Small intestine (tissue), 7 donors: ENCODE measurements at regions not wholly inside any gene's neighbourhood (a gene's known extent, or its start where the extent isn't known, plus 50 kb on each side); places are given as distances from the start of the nearest gene placed in this dataset.

Experiments used
- DNase-seq, 2 donors: peaks; one replicate each; pipeline versions ENCODE4 v3.0.0 to v3.0.0-alpha.2; 2013
- FAIRE-seq: peaks from 2 replicates; lab custom pipeline; 2012; peaks lifted over from hg19 to GRCh38; lab: Jason Lieb, UNC
- H3K27ac ChIP-seq, 3 donors: one replicate each; pipeline ENCODE4 v1.5.1; 2013; ENCODE audit warnings: low read length in 2 of 3, mild to moderate bottlenecking in 2 of 3, control low read depth in 1 of 3, inconsistent platforms in 1 of 3, low read depth in 1 of 3, moderate library complexity in 1 of 3
- H3K27me3 ChIP-seq, 3 donors: one replicate each; pipeline ENCODE4 v1.6.1; 2013; ENCODE audit warnings: low read length in 3 of 3, inconsistent platforms in 1 of 3; ENCODE audit not compliant: control insufficient read depth in 3 of 3, insufficient read depth in 3 of 3
- H3K36me3 ChIP-seq, 3 donors: one replicate each; pipeline ENCODE4 v1.6.1; 2013; ENCODE audit warnings: low read length in 3 of 3, inconsistent platforms in 1 of 3, low read depth in 1 of 3, mild to moderate bottlenecking in 1 of 3, moderate library complexity in 1 of 3; ENCODE audit not compliant: control insufficient read depth in 3 of 3, insufficient read depth in 2 of 3
- H3K4me1 ChIP-seq, 3 donors: one replicate each; pipeline ENCODE4 v1.6.1; 2013; ENCODE audit warnings: low read length in 2 of 3, inconsistent platforms in 1 of 3, low read depth in 1 of 3, mild to moderate bottlenecking in 1 of 3, moderate library complexity in 1 of 3; ENCODE audit not compliant: control insufficient read depth in 3 of 3, insufficient read depth in 2 of 3
- H3K4me3 ChIP-seq, 3 donors: one replicate each; pipeline ENCODE4 v1.5.1; 2013; ENCODE audit warnings: low read length in 3 of 3, control low read depth in 1 of 3, inconsistent platforms in 1 of 3, low read depth in 1 of 3, mild to moderate bottlenecking in 1 of 3, moderate library complexity in 1 of 3
- H3K9me3 ChIP-seq, 2 donors: one replicate each; pipeline ENCODE4 v1.6.1; 2013; ENCODE audit warnings: low read depth in 1 of 2, low read length in 1 of 2; ENCODE audit not compliant: control insufficient read depth in 2 of 2, insufficient read depth in 1 of 2
- WGBS, 3 donors: extraction: QIAGEN DNeasy Blood & Tissue Kit; methylation state at CpG; one replicate each; pipeline ENCODE4 v1.1.7; 2013; 5-methylcytosine and 5-hydroxymethylcytosine counted together
- donor health status: healthy with polysubstance abuse.
- donor health status: control.
- donor health status: control.
- donor health status: Bipolar disorder and iron deficiency.
- donor health status: healthy.

GRCh38 chr14:104321088-104321801, 182.9 kb downstream of the KIF26A start:
- FAIRE-seq (no peak), DNase-seq (no peak)
- H3K4me3 ChIP-seq: no peak overlapping the region
- H3K27me3 ChIP-seq: peaks cover 0 to 7% (median 0%) of the 10 kb centered on the region in 3 donors
- H3K36me3 ChIP-seq: no peaks in the 10 kb centered on the region
- 57 to 74% (median 71%) methylated on average over 24 of the region's 24 CpGs for WGBS, 3 donors
- no peaks in the 10 kb centered on the region for H3K4me1 ChIP-seq
- no peak overlapping the region for H3K27ac ChIP-seq
- H3K9me3 ChIP-seq: no peaks in the 10 kb centered on the region

GRCh38 chr14:104321802-104322130, 183.4 kb downstream of the KIF26A start:
- DNase-seq (no peak), FAIRE-seq (no peak)
- Histone ChIP-seq H3K4me1 (no peaks in the 10 kb centered on the region), H3K36me3 (no peaks in the 10 kb centered on the region), H3K27ac (no peak overlapping the region), H3K9me3 (no peaks in the 10 kb centered on the region), H3K27me3 (peaks cover 0 to 7% (median 0%) of the 10 kb centered on the region in 3 donors), H3K4me3 (no peak overlapping the region)
- WGBS, 3 donors: 87 to 92% (median 88%) methylated on average over 11 of the region's 11 CpGs

GRCh38 chr14:104322531-104323366, 184.4 kb downstream of the KIF26A start:
- Histone ChIP-seq H3K36me3 (no peaks in the 10 kb centered on the region), H3K4me3 (no peak overlapping the region), H3K4me1 (no peaks in the 10 kb centered on the region), H3K27ac (no peak overlapping the region), H3K27me3 (peaks cover 0 to 7% (median 0%) of the 10 kb centered on the region in 3 donors), H3K9me3 (no peaks in the 10 kb centered on the region)
- DNase-seq (peak in 1 of 2 donors; percentile 40), FAIRE-seq (no peak)
- 54 to 61% (median 59%) methylated on average over 28 of the region's 28 CpGs for WGBS, 3 donors

GRCh38 chr14:104323551-104324175, 185.3 kb downstream of the KIF26A start:
- Histone ChIP-seq H3K4me1 (no peaks in the 10 kb centered on the region), H3K27me3 (peaks cover 0 to 7% (median 0%) of the 10 kb centered on the region in 3 donors), H3K36me3 (no peaks in the 10 kb centered on the region), H3K9me3 (no peaks in the 10 kb centered on the region), H3K27ac (no peak overlapping the region), H3K4me3 (no peak overlapping the region)
- WGBS, 3 donors: 70 to 84% (median 77%) methylated on average over 15 of the region's 15 CpGs
- no peak for DNase-seq
- no peak for FAIRE-seq

- peaks cover 0 to 7% of the 10 kb centered on the region in 2 donors for H3K9me3 ChIP-seq
- DNase-seq: no peak
- H3K27me3 ChIP-seq: no peaks in the 10 kb centered on the region
- no peaks in the 10 kb centered on the region for H3K36me3 ChIP-seq
- no peak for FAIRE-seq
- no peaks in the 10 kb centered on the region for H3K4me1 ChIP-seq
- WGBS, 3 donors: 35 to 67% (median 51%) methylated on average over 10 of the region's 10 CpGs
- H3K4me3 ChIP-seq: no peak overlapping the region
- H3K27ac ChIP-seq: no peak overlapping the region
Observed at GRCh38 chr14:104326848-104327247, 188.5 kb downstream of the KIF26A start.

GRCh38 chr14:104328607-104329006, 190.2 kb downstream of the KIF26A start:
- Histone ChIP-seq H3K36me3 (no peaks in the 10 kb centered on the region), H3K27me3 (no peaks in the 10 kb centered on the region), H3K9me3 (peaks cover 0 to 7% of the 10 kb centered on the region in 2 donors), H3K4me1 (no peaks in the 10 kb centered on the region), H3K4me3 (no peak overlapping the region), H3K27ac (no peak overlapping the region)
- FAIRE-seq (no peak), DNase-seq (no peak)
- WGBS, 3 donors: 69 to 82% (median 78%) methylated on average over 5 of the region's 5 CpGs

GRCh38 chr14:104329793-104330192, 191.4 kb downstream of the KIF26A start:
- FAIRE-seq (no peak), DNase-seq (no peak)
- no peaks in the 10 kb centered on the region for H3K36me3 ChIP-seq
- WGBS, 3 donors: 80 to 86% (median 82%) methylated on average over 1 of the region's 1 CpG
- no peak overlapping the region for H3K27ac ChIP-seq
- H3K9me3 ChIP-seq: peaks cover 0 to 7% of the 10 kb centered on the region in 2 donors
- no peaks in the 10 kb centered on the region for H3K27me3 ChIP-seq
- H3K4me1 ChIP-seq: no peaks in the 10 kb centered on the region
- no peak overlapping the region for H3K4me3 ChIP-seq

GRCh38 chr14:104331871-104332605, 193.7 kb downstream of the KIF26A start:
- DNase-seq (no peak), FAIRE-seq (no peak)
- Histone ChIP-seq H3K27ac (no peak overlapping the region), H3K9me3 (peaks cover 0 to 7% of the 10 kb centered on the region in 2 donors), H3K36me3 (no peaks in the 10 kb centered on the region), H3K27me3 (no peaks in the 10 kb centered on the region), H3K4me3 (no peak overlapping the region), H3K4me1 (no peaks in the 10 kb centered on the region)
- 87 to 90% (median 88%) methylated on average over 20 of the region's 20 CpGs for WGBS, 3 donors
